A673 (cell line): ENCODE measurements at regions not wholly inside any gene's neighbourhood (a gene's known extent, or its start where the extent isn't known, plus 50 kb on each side); places are given as distances from the start of the nearest gene placed in this dataset.

ENCODE experiments used
- BruUV-seq: library from RNA; stranded (reverse); fragments of 400-500 nt; replicated peaks from 2 replicates; lab custom pipeline; 2021; lab: Mats Ljungman, UMichigan
- CTCF ChIA-PET: fragments of 300-600 bp; sonication (Branson Sonifier 250); formaldehyde crosslinking; loops from one replicate; lab custom pipeline; 2022; ENCODE audit warnings: antibody characterized with exemption; lab: Charles Lee
- POLR2A ChIA-PET: fragments of 300-600 bp; sonication (Branson Sonifier 250); formaldehyde crosslinking; loops from one replicate; lab custom pipeline; 2022; ENCODE audit warnings: antibody characterized with exemption; ENCODE audit not compliant: low non-redundant PET; lab: Charles Lee
- DNase-seq: peaks from one replicate; pipeline ENCODE4 v3.0.0-alpha.2; 2015; ENCODE audit warnings: low spot score
- H3K27ac ChIP-seq: fragments of 200-600 bp; sonication (generic); 2 replicates; pipeline ENCODE4 v1.5.1; 2016; ENCODE audit warnings: mixed run types, low read depth, mild to moderate bottlenecking, mixed read lengths, antibody characterized with exemption, low read length; ENCODE audit not compliant: poor library complexity, severe bottlenecking
- H3K27me3 ChIP-seq: fragments of 200-600 bp; sonication (generic); replicated peaks from 2 replicates; pipeline ENCODE4 v1.6.1; 2017; ENCODE audit warnings: mixed run types, low read depth, mild to moderate bottlenecking, mixed read lengths, antibody characterized with exemption, low read length; ENCODE audit not compliant: insufficient read depth, poor library complexity
- H3K36me3 ChIP-seq: fragments of 200-600 bp; sonication (generic); 2 replicates; pipeline ENCODE4 v1.6.1; 2016; ENCODE audit warnings: mixed run types, mild to moderate bottlenecking, mixed read lengths, antibody characterized with exemption, low read length; ENCODE audit not compliant: insufficient read depth, poor library complexity, severe bottlenecking
- H3K4me1 ChIP-seq: fragments of 200-600 bp; sonication (generic); 2 replicates; pipeline ENCODE4 v1.6.1; 2017; ENCODE audit warnings: mixed run types, mild to moderate bottlenecking, mixed read lengths, antibody characterized with exemption, low read length; ENCODE audit not compliant: insufficient read depth, poor library complexity, severe bottlenecking
- H3K4me3 ChIP-seq: fragments of 200-600 bp; sonication (generic); 2 replicates; pipeline ENCODE4 v1.5.1; 2016; ENCODE audit warnings: low read depth, mixed run types, mild to moderate bottlenecking, mixed read lengths, low read length; ENCODE audit not compliant: poor library complexity, severe bottlenecking
- H3K9me3 ChIP-seq: fragments of 200-600 bp; sonication (generic); 2 replicates; pipeline ENCODE4 v1.6.1; 2016; ENCODE audit warnings: mixed run types, low read depth, mild to moderate bottlenecking, mixed read lengths, antibody characterized with exemption, low read length; ENCODE audit not compliant: poor library complexity, severe bottlenecking
- CTCF ChIP-seq: fragments of 300-800, 200-600 bp; sonication (generic); conservative IDR thresholded peaks from 2 replicates; pipeline ENCODE4 v1.5.1; 2017; ENCODE audit warnings: low read depth, mild to moderate bottlenecking, antibody characterized with exemption, low read length, moderate library complexity, mixed read lengths
- EZH2 ChIP-seq: fragments of 200-600 bp; sonication (generic); IDR thresholded peaks from 2 replicates; pipeline ENCODE4 v1.6.1; 2017; ENCODE audit warnings: borderline replicate concordance, low read depth, mild to moderate bottlenecking, mixed read lengths, antibody characterized with exemption, low read length; ENCODE audit not compliant: poor library complexity, severe bottlenecking
- intact Hi-C: fragments of 100-400 bp; cut with micrococcal nuclease; formaldehyde crosslinking; loops from one replicate; pipeline ENCODE4 v1.10.0; 2022; ENCODE audit not compliant: unreplicated experiment

- Histone ChIP-seq H3K36me3 (no peaks in the 10 kb centered on the region), H3K9me3 (no peaks in the 10 kb centered on the region), H3K27me3 (no peaks in the 10 kb centered on the region), H3K27ac (no peak overlapping the region), H3K4me3 (no peak overlapping the region), H3K4me1 (no peaks in the 10 kb centered on the region)
- ChIA-PET CTCF (no interaction called here), POLR2A (no interaction called here)
- DNase-seq: no peak
- TF ChIP-seq CTCF (no peak), EZH2 (no peak)
- no TSS peak for BruUV-seq
- intact Hi-C loops: no loop called here
Measured at GRCh38 chr13:65468628-65469027, 1761.5 kb downstream of the PCDH9 start.

GRCh38 chr13:65461590-65461989, 1768.5 kb downstream of the PCDH9 start:
- Histone ChIP-seq H3K27me3 (no peaks in the 10 kb centered on the region), H3K4me3 (no peak overlapping the region), H3K36me3 (no peaks in the 10 kb centered on the region), H3K4me1 (no peaks in the 10 kb centered on the region), H3K9me3 (no peaks in the 10 kb centered on the region), H3K27ac (no peak overlapping the region)
- DNase-seq: no peak
- intact Hi-C loops: no loop called here
- CTCF ChIA-PET: no interaction called here
- no peak for TF ChIP-seq EZH2
- no peak for TF ChIP-seq CTCF
- no TSS peak for BruUV-seq
- POLR2A ChIA-PET: no interaction called here

- ChIA-PET CTCF (no interaction called here), POLR2A (no interaction called here)
- DNase-seq: no peak
- no peak overlapping the region for H3K27ac ChIP-seq
- no TSS peak for BruUV-seq
- no peak for TF ChIP-seq EZH2
- no peak for TF ChIP-seq CTCF
- no peaks in the 10 kb centered on the region for H3K36me3 ChIP-seq
- H3K4me3 ChIP-seq: no peak overlapping the region
- intact Hi-C loops: no loop called here
- no peaks in the 10 kb centered on the region for H3K27me3 ChIP-seq
- no peaks in the 10 kb centered on the region for H3K9me3 ChIP-seq
- no peaks in the 10 kb centered on the region for H3K4me1 ChIP-seq
Measured at GRCh38 chr13:65460136-65460535, 1770.0 kb downstream of the PCDH9 start.
